ENCODE measurements at regions not wholly inside any gene's neighbourhood (a gene's known extent, or its start where the extent isn't known, plus 50 kb on each side); places are given as distances from the start of the nearest gene placed in this dataset.
"Not testable (repeated sequence)": the region's sequence is repeated elsewhere in the genome, so short reads cannot be mapped to it uniquely, and the experiment has no call there.

- H2BK120ac ChIP-seq (ENCODE audit: insufficient read depth, low read length, poor library complexity), result no peak overlapping the region
- H4K8ac ChIP-seq (ENCODE audit: low read depth, low read length), result no peak overlapping the region
- no peak overlapping the region for H3K27ac ChIP-seq (ENCODE audit: low read depth, low read length)
- H4K91ac ChIP-seq (ENCODE audit: low read depth, low read length), result no peak overlapping the region
- H3K79me1 ChIP-seq (ENCODE audit: low read length), result no peaks in the 10 kb centered on the region
- H3K79me2 ChIP-seq (ENCODE audit: control insufficient read depth, insufficient read depth, low read length, poor library complexity), result no peaks in the 10 kb centered on the region
- H2AK5ac ChIP-seq (ENCODE audit: low read length), result no peak overlapping the region
- H3K18ac ChIP-seq (ENCODE audit: low read length), result no peak overlapping the region
- no peak overlapping the region for H3K4me2 ChIP-seq (ENCODE audit: low read length)
- H3K4me1 ChIP-seq (ENCODE audit: control insufficient read depth in 1 of 2, insufficient read depth in 2 of 2, low read length in 2 of 2), result no peaks in the 10 kb centered on the region
- no peaks in the 10 kb centered on the region for H3K9me3 ChIP-seq (ENCODE audit: insufficient read depth, low read depth, low read length)
- H3K36me3 ChIP-seq (ENCODE audit: control insufficient read depth in 1 of 2, insufficient read depth in 2 of 2, low read length in 2 of 2), result no peaks in the 10 kb centered on the region
- no peak overlapping the region for H3K14ac ChIP-seq (ENCODE audit: low read length)
- no peak overlapping the region for H2BK12ac ChIP-seq (ENCODE audit: low read length)
- no peak overlapping the region for H3K4me3 ChIP-seq (ENCODE audit: low read depth, low read length)
- no peak overlapping the region for H3K23ac ChIP-seq (ENCODE audit: low read length)
- no peak overlapping the region for H2BK5ac ChIP-seq (ENCODE audit: low read depth, low read length, poor library complexity)
- no peak for DNase-seq
- no peaks in the 10 kb centered on the region for H3K27me3 ChIP-seq (ENCODE audit: insufficient read depth, low read length)
- H2AFZ ChIP-seq (ENCODE audit: insufficient read depth, low read length, poor library complexity), result no peak overlapping the region
- no peak overlapping the region for H4K12ac ChIP-seq (ENCODE audit: low read depth, low read length)
- no peak overlapping the region for H3K9ac ChIP-seq (ENCODE audit: low read length)
- WGBS (ENCODE audit: extremely low coverage, insufficient coverage, insufficient read length), result no CpG with 5 or more reads among the region's 1 CpG
- H3K4ac ChIP-seq (ENCODE audit: low read depth, low read length), result no peak overlapping the region
These were observed 271.1 kb upstream of the DEPDC1 start for GRCh38 chr1:68767941-68768340.

GRCh38 chr1:68770817-68771216 is 273.9 kb upstream of the DEPDC1 start:
- Histone ChIP-seq H4K12ac (ENCODE audit: low read depth, low read length) (no peak overlapping the region), H3K4me3 (ENCODE audit: low read depth, low read length) (no peak overlapping the region), H4K8ac (ENCODE audit: low read depth, low read length) (no peak overlapping the region), H4K91ac (ENCODE audit: low read depth, low read length) (no peak overlapping the region), H3K4me2 (ENCODE audit: low read length) (no peak overlapping the region), H3K4me1 (ENCODE audit: control insufficient read depth in 1 of 2, insufficient read depth in 2 of 2, low read length in 2 of 2) (no peaks in the 10 kb centered on the region), H2BK12ac (ENCODE audit: low read length) (no peak overlapping the region), H2BK120ac (ENCODE audit: insufficient read depth, low read length, poor library complexity) (no peak overlapping the region), H2AK5ac (ENCODE audit: low read length) (no peak overlapping the region), H2BK5ac (ENCODE audit: low read depth, low read length, poor library complexity) (no peak overlapping the region), H3K27ac (ENCODE audit: low read depth, low read length) (no peak overlapping the region), H3K36me3 (ENCODE audit: control insufficient read depth in 1 of 2, insufficient read depth in 2 of 2, low read length in 2 of 2) (no peaks in the 10 kb centered on the region), H3K79me1 (ENCODE audit: low read length) (no peaks in the 10 kb centered on the region), H3K4ac (ENCODE audit: low read depth, low read length) (no peak overlapping the region), H2AFZ (ENCODE audit: insufficient read depth, low read length, poor library complexity) (no peak overlapping the region), H3K9me3 (ENCODE audit: insufficient read depth, low read depth, low read length) (no peaks in the 10 kb centered on the region), H3K18ac (ENCODE audit: low read length) (no peak overlapping the region), H3K23ac (ENCODE audit: low read length) (no peak overlapping the region), H3K79me2 (ENCODE audit: control insufficient read depth, insufficient read depth, low read length, poor library complexity) (no peaks in the 10 kb centered on the region), H3K27me3 (ENCODE audit: insufficient read depth, low read length) (no peaks in the 10 kb centered on the region), H3K9ac (ENCODE audit: low read length) (no peak overlapping the region), H3K14ac (ENCODE audit: low read length) (no peak overlapping the region)
- no peak for DNase-seq
- WGBS (ENCODE audit: extremely low coverage, insufficient coverage, insufficient read length), result no CpG with 5 or more reads among the region's 3 CpGs

- Histone ChIP-seq H2AFZ (ENCODE audit: insufficient read depth, low read length, poor library complexity) (no peak overlapping the region), H4K12ac (ENCODE audit: low read depth, low read length) (no peak overlapping the region), H2BK5ac (ENCODE audit: low read depth, low read length, poor library complexity) (no peak overlapping the region), H3K23ac (ENCODE audit: low read length) (no peak overlapping the region), H3K4me2 (ENCODE audit: low read length) (no peak overlapping the region), H3K4me3 (ENCODE audit: low read depth, low read length) (no peak overlapping the region), H3K9me3 (ENCODE audit: insufficient read depth, low read depth, low read length) (peaks cover 3% of the 10 kb centered on the region), H4K8ac (ENCODE audit: low read depth, low read length) (no peak overlapping the region), H4K91ac (ENCODE audit: low read depth, low read length) (no peak overlapping the region), H3K79me1 (ENCODE audit: low read length) (no peaks in the 10 kb centered on the region), H2BK120ac (ENCODE audit: insufficient read depth, low read length, poor library complexity) (no peak overlapping the region), H3K36me3 (ENCODE audit: control insufficient read depth in 1 of 2, insufficient read depth in 2 of 2, low read length in 2 of 2) (no peaks in the 10 kb centered on the region), H2AK5ac (ENCODE audit: low read length) (no peak overlapping the region), H3K27me3 (ENCODE audit: insufficient read depth, low read length) (no peaks in the 10 kb centered on the region), H2BK12ac (ENCODE audit: low read length) (no peak overlapping the region), H3K27ac (ENCODE audit: low read depth, low read length) (no peak overlapping the region), H3K4me1 (ENCODE audit: control insufficient read depth in 1 of 2, insufficient read depth in 2 of 2, low read length in 2 of 2) (no peaks in the 10 kb centered on the region), H3K18ac (ENCODE audit: low read length) (no peak overlapping the region), H3K14ac (ENCODE audit: low read length) (no peak overlapping the region), H3K79me2 (ENCODE audit: control insufficient read depth, insufficient read depth, low read length, poor library complexity) (no peaks in the 10 kb centered on the region), H3K4ac (ENCODE audit: low read depth, low read length) (no peak overlapping the region), H3K9ac (ENCODE audit: low read length) (no peak overlapping the region)
- no peak for DNase-seq
- WGBS (ENCODE audit: extremely low coverage, insufficient coverage, insufficient read length), result no CpG with 5 or more reads among the region's 3 CpGs
These were observed 281.0 kb upstream of the DEPDC1 start for GRCh38 chr1:68777851-68778250.

GRCh38 chr1:68779841-68780240 is 283.0 kb upstream of the DEPDC1 start:
- not testable (repeated sequence) for H3K4ac ChIP-seq (ENCODE audit: low read depth, low read length); H2AFZ ChIP-seq (ENCODE audit: insufficient read depth, low read length, poor library complexity); H3K18ac ChIP-seq (ENCODE audit: low read length); H4K12ac ChIP-seq (ENCODE audit: low read depth, low read length); H3K27me3 ChIP-seq (ENCODE audit: insufficient read depth, low read length); H4K8ac ChIP-seq (ENCODE audit: low read depth, low read length); H3K4me3 ChIP-seq (ENCODE audit: low read depth, low read length); H3K23ac ChIP-seq (ENCODE audit: low read length); H3K9ac ChIP-seq (ENCODE audit: low read length); H3K79me2 ChIP-seq (ENCODE audit: control insufficient read depth, insufficient read depth, low read length, poor library complexity); H3K4me2 ChIP-seq (ENCODE audit: low read length); H3K4me1 ChIP-seq (ENCODE audit: control insufficient read depth in 1 of 2, insufficient read depth in 2 of 2, low read length in 2 of 2); H2BK12ac ChIP-seq (ENCODE audit: low read length); H2BK5ac ChIP-seq (ENCODE audit: low read depth, low read length, poor library complexity); H4K91ac ChIP-seq (ENCODE audit: low read depth, low read length); DNase-seq; H3K27ac ChIP-seq (ENCODE audit: low read depth, low read length); H3K36me3 ChIP-seq (ENCODE audit: control insufficient read depth in 1 of 2, insufficient read depth in 2 of 2, low read length in 2 of 2); H3K9me3 ChIP-seq (ENCODE audit: insufficient read depth, low read depth, low read length); H2AK5ac ChIP-seq (ENCODE audit: low read length); H3K79me1 ChIP-seq (ENCODE audit: low read length); H2BK120ac ChIP-seq (ENCODE audit: insufficient read depth, low read length, poor library complexity); H3K14ac ChIP-seq (ENCODE audit: low read length)
- WGBS (ENCODE audit: extremely low coverage, insufficient coverage, insufficient read length), result no CpG with 5 or more reads among the region's 1 CpG

Measured in trophoblast cell (in vitro differentiated cells and primary cell).